GM23338 (cell line): ENCODE measurements at regions not wholly inside any gene's neighbourhood (a gene's known extent, or its start where the extent isn't known, plus 50 kb on each side); places are given as distances from the start of the nearest gene placed in this dataset.
A peak's percentile ranks its signal among the peaks of the same experiment; 100 is the strongest.

Source experiments
- ATAC-seq: fragments of 200-7000 bp; cut with Tn5 transposase; 3 replicates; pipeline ENCODE4 v1.9.1; 2020
- DNase-seq: peaks from one replicate; pipeline ENCODE4 v3.0.0-alpha.2; 2015; ENCODE audit warnings: low spot score
- H2AFZ ChIP-seq: fragments of 200-600 bp; sonication (generic); 2 replicates; pipeline ENCODE4 v1.8.0; 2016; ENCODE audit warnings: antibody characterized with exemption, mild to moderate bottlenecking, moderate library complexity
- H3F3A ChIP-seq: fragments of 200-600 bp; sonication (generic); replicated peaks from 2 replicates; pipeline ENCODE4 v1.8.0; 2017; ENCODE audit warnings: antibody characterized with exemption, mixed run types, low read depth
- H3K27ac ChIP-seq: fragments of 200-600 bp; sonication (generic); 2 replicates; pipeline ENCODE4 v1.6.1; 2016; ENCODE audit warnings: low read depth
- H3K27me3 ChIP-seq: fragments of 200-600 bp; sonication (generic); 2 replicates; pipeline ENCODE4 v1.8.0; 2016; ENCODE audit warnings: mild to moderate bottlenecking, mixed run types, moderate library complexity; ENCODE audit not compliant: insufficient read depth
- H3K36me3 ChIP-seq: fragments of 200-600 bp; sonication (generic); 2 replicates; pipeline ENCODE4 v1.8.0; 2016; ENCODE audit warnings: mild to moderate bottlenecking; ENCODE audit not compliant: insufficient read depth
- H3K4me1 ChIP-seq: fragments of 200-600 bp; sonication (generic); 2 replicates; pipeline ENCODE4 v1.8.0; 2016; ENCODE audit warnings: mild to moderate bottlenecking, moderate library complexity; ENCODE audit not compliant: insufficient read depth
- H3K4me2 ChIP-seq: fragments of 200-600 bp; sonication (generic); 2 replicates; pipeline ENCODE4 v1.7.1; 2017; ENCODE audit warnings: mixed run types
- H3K4me3 ChIP-seq: fragments of 200-600 bp; sonication (generic); 2 replicates; pipeline ENCODE4 v1.6.1; 2016; ENCODE audit warnings: mixed run types
- H3K79me2 ChIP-seq: fragments of 200-600 bp; sonication (generic); replicated peaks from 2 replicates; pipeline ENCODE4 v1.8.0; 2017; ENCODE audit warnings: mild to moderate bottlenecking; ENCODE audit not compliant: insufficient read depth
- H3K9me2 ChIP-seq: fragments of 200-600 bp; sonication (generic); 2 replicates; pipeline ENCODE4 v1.8.0; 2017; ENCODE audit not compliant: insufficient read depth
- H4K20me1 ChIP-seq: fragments of 200-600 bp; sonication (generic); replicated peaks from 2 replicates; pipeline ENCODE4 v1.8.0; 2017; ENCODE audit warnings: mild to moderate bottlenecking; ENCODE audit not compliant: insufficient read depth
- H3K27ac Mint-ChIP-seq: 2 replicates; pipeline ENCODE4 v1.8.0; 2020; ENCODE audit warnings: inconsistent platforms, mild to moderate bottlenecking, moderate library complexity, mixed read lengths
- H3K27me3 Mint-ChIP-seq: 3 replicates; pipeline ENCODE4 v1.8.0; 2022; ENCODE audit warnings: low read depth, mild to moderate bottlenecking, moderate library complexity, mixed read lengths, inconsistent platforms; ENCODE audit not compliant: insufficient read depth, poor library complexity
- H3K36me3 Mint-ChIP-seq: 3 replicates; pipeline ENCODE4 v1.8.0; 2021; ENCODE audit warnings: low read depth, mild to moderate bottlenecking, inconsistent platforms, moderate library complexity, mixed read lengths
- H3K4me1 Mint-ChIP-seq: 3 replicates; pipeline ENCODE4 v1.8.0; 2020; ENCODE audit warnings: mild to moderate bottlenecking, inconsistent platforms, mixed read lengths
- H3K4me3 Mint-ChIP-seq: 3 replicates; pipeline ENCODE4 v1.8.0; 2021; ENCODE audit warnings: moderate library complexity, mild to moderate bottlenecking, inconsistent platforms, mixed read lengths
- H3K9me3 Mint-ChIP-seq: 3 replicates; pipeline ENCODE4 v1.8.0; 2020; ENCODE audit warnings: moderate library complexity, mild to moderate bottlenecking, inconsistent platforms, mixed read lengths
- CREB1 ChIP-seq: fragments of 250-450 bp; sonication (Bioruptor Pico); IDR thresholded peaks from 2 replicates; pipeline ENCODE4 v1.5.0; 2020; ENCODE audit warnings: low read depth, mild to moderate bottlenecking, moderate library complexity
- CTCF ChIP-seq, 2 experiments: fragments of 200-600 bp in 1 of 2; sonication (generic) in 1 of 2; conservative IDR thresholded peaks; 2 replicates each; pipeline versions ENCODE4 v1.5.1 to v1.6.1; 2016 to 2017; ENCODE audit warnings: antibody characterized with exemption in 2 of 2, low read depth in 2 of 2, mild to moderate bottlenecking in 2 of 2, moderate library complexity in 1 of 2
- EZH2 ChIP-seq: fragments of 200-600 bp; sonication (generic); IDR thresholded peaks from one replicate; pipeline ENCODE4 v1.8.0; 2017; ENCODE audit warnings: antibody characterized with exemption, mild to moderate bottlenecking, low read depth; ENCODE audit not compliant: unreplicated experiment
- NANOG ChIP-seq: IDR thresholded peaks from 2 replicates; pipeline ENCODE4 v1.6.1; 2016; ENCODE audit warnings: antibody characterized with exemption, borderline replicate concordance
- POLR2AphosphoS5 ChIP-seq: IDR thresholded peaks from 2 replicates; pipeline ENCODE4 v1.6.1; 2016; ENCODE audit warnings: antibody characterized with exemption, low read depth
- REST ChIP-seq: IDR thresholded peaks from one replicate; pipeline ENCODE4 v1.6.1; 2018; ENCODE audit warnings: antibody characterized with exemption; ENCODE audit not compliant: unreplicated experiment
- ZNF114 ChIP-seq: fragments of 250-450 bp; sonication (Bioruptor Pico); IDR thresholded peaks from 2 replicates; pipeline ENCODE4 v1.5.0; 2020; ENCODE audit warnings: mild to moderate bottlenecking, moderate library complexity
- ZNF331 ChIP-seq: fragments of 250-450 bp; sonication (Bioruptor Pico); IDR thresholded peaks from 2 replicates; pipeline ENCODE4 v1.5.0; 2020; ENCODE audit warnings: low read depth, mild to moderate bottlenecking, moderate library complexity

- Histone ChIP-seq H3K4me3 (no peak overlapping the region), H2AFZ (no peak overlapping the region), H3K9me2 (no peaks in the 10 kb centered on the region), H3K4me2 (no peak overlapping the region), H3K27me3 (no peaks in the 10 kb centered on the region), H3K79me2 (no peaks in the 10 kb centered on the region), H3K27ac (no peak overlapping the region), H3K36me3 (0 out of 2 replicates have a peak, but pooled peaks cover 6% of the 10 kb centered on the region), H4K20me1 (no peaks in the 10 kb centered on the region), H3F3A (no peaks in the 10 kb centered on the region), H3K4me1 (no peaks in the 10 kb centered on the region)
- H3K36me3 Mint-ChIP-seq, result no peaks in the 10 kb centered on the region
- peaks cover 2% of the 10 kb centered on the region for H3K27me3 Mint-ChIP-seq
- H3K27ac Mint-ChIP-seq, result no peak overlapping the region
- peaks cover 77% of the 10 kb centered on the region for H3K9me3 Mint-ChIP-seq
- H3K4me1 Mint-ChIP-seq, result no peaks in the 10 kb centered on the region
- ATAC-seq (no peak), DNase-seq (no peak)
- no peak overlapping the region for H3K4me3 Mint-ChIP-seq
- TF ChIP-seq REST, result no peak
- no peak for TF ChIP-seq NANOG
- TF ChIP-seq ZNF331, result no peak
These were observed 93.4 kb upstream of the WSB1 start for GRCh38 chr17:27200476-27200875.

DNA sequence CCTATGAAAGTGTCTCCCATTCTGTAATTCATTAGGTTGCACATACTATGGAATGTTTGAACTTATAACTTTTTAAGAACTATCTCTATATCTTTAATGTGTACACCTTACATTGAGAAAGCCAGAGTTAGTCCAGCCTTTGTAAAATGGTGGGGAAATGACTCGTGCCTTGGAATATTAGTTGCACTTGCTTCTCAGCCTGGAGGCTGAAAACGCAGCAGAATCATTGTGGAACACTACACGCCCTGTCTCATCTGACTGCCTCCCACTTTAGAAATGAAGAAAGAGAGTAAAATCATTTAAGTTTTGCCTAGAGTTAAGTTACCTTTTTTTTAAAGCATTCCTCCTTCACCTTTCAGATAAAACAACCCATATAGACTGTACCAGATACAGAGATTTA, 90.7 kb upstream of the WSB1 start:
- H3K4me3 ChIP-seq, result no peak overlapping the region
- Mint-ChIP-seq H3K4me1 (no peaks in the 10 kb centered on the region), H3K27ac (no peak overlapping the region), H3K4me3 (no peak overlapping the region), H3K9me3 (peaks cover 89% of the 10 kb centered on the region), H3K36me3 (no peaks in the 10 kb centered on the region), H3K27me3 (peaks cover 2% of the 10 kb centered on the region)
- H3K27me3 ChIP-seq, result no peaks in the 10 kb centered on the region
- H3K79me2 ChIP-seq, result no peaks in the 10 kb centered on the region
- no peaks in the 10 kb centered on the region for H3F3A ChIP-seq
- no peak for TF ChIP-seq EZH2
- TF ChIP-seq ZNF114, result no peak
- no peak for TF ChIP-seq POLR2AphosphoS5
- no peak for TF ChIP-seq CREB1 (CRISPR knock-in tag)
- no peak overlapping the region for H3K27ac ChIP-seq
- H3K36me3 ChIP-seq, result no peaks in the 10 kb centered on the region
- H4K20me1 ChIP-seq, result no peaks in the 10 kb centered on the region
- no peaks in the 10 kb centered on the region for H3K4me1 ChIP-seq
- no peak for DNase-seq
- no peak overlapping the region for H3K4me2 ChIP-seq
- ATAC-seq, result no peak
- H3K9me2 ChIP-seq, result no peaks in the 10 kb centered on the region
- H2AFZ ChIP-seq, result no peak overlapping the region

GRCh38 chr17:27206447-27206846, 87.5 kb upstream of the WSB1 start:
- no peaks in the 10 kb centered on the region for H3K27me3 ChIP-seq
- H3K9me2 ChIP-seq, result no peaks in the 10 kb centered on the region
- H3K27ac Mint-ChIP-seq, result no peak overlapping the region
- no peak overlapping the region for H3K4me3 Mint-ChIP-seq
- H3K4me1 Mint-ChIP-seq, result no peaks in the 10 kb centered on the region
- H3K4me3 ChIP-seq, result no peak overlapping the region
- ATAC-seq, result no peak
- H4K20me1 ChIP-seq, result no peaks in the 10 kb centered on the region
- no peak overlapping the region for H2AFZ ChIP-seq
- H3K27ac ChIP-seq, result no peak overlapping the region
- H3K4me1 ChIP-seq, result no peaks in the 10 kb centered on the region
- H3K36me3 Mint-ChIP-seq, result no peaks in the 10 kb centered on the region
- no peaks in the 10 kb centered on the region for H3K36me3 ChIP-seq
- peaks cover 70% of the 10 kb centered on the region for H3K9me3 Mint-ChIP-seq
- H3K79me2 ChIP-seq, result no peaks in the 10 kb centered on the region
- H3K27me3 Mint-ChIP-seq, result peaks cover 2% of the 10 kb centered on the region
- peak; percentile 45 for DNase-seq
- no peak overlapping the region for H3K4me2 ChIP-seq
- no peaks in the 10 kb centered on the region for H3F3A ChIP-seq
- TF ChIP-seq POLR2AphosphoS5, result no peak
- TF ChIP-seq CTCF (conservative IDR thresholded peaks at IDR 0.05; ENCODE audit: low read depth in 2 of 2), result peak; percentile 50 to 59
